HPDE6-E6E7 (cell line): ENCODE measurements at regions not wholly inside any gene's neighbourhood (a gene's known extent, or its start where the extent isn't known, plus 50 kb on each side); places are given as distances from the start of the nearest gene placed in this dataset.
"Not testable (repeated sequence)": the region's sequence is repeated elsewhere in the genome, so short reads cannot be mapped to it uniquely, and the experiment has no call there.

Experiments used
- DNase-seq: peaks from one replicate; pipeline ENCODE4 v3.0.0; 2011; ENCODE audit warnings: missing footprints; ENCODE audit errors: extremely low spot score

GRCh38 chr6:164396071-164397047, 913.0 kb downstream of the C6orf118 start:
- no peak for DNase-seq

- DNase-seq: no peak
Observed at GRCh38 chr6:164379795-164380194, 929.6 kb downstream of the C6orf118 start.

DNA sequence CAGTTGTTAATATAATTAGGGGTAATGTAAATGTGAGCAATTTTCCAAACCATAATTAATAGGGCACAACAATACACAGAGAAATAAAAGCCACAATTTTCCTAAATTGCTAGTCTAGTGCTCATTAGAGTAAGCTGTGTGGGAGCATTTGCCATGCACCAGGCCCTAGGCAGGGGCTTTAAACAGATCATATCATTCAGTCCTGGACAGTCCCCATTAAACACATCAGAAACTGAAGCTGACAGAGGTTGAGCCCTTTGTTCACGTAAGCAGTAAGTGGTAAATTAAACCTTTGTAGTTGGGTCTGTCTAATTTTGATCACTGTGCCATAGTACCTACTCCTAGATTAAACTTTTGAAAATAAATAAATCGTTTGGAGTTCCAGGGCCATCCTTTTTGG, 931.1 kb downstream of the C6orf118 start:
- no peak for DNase-seq

DNA sequence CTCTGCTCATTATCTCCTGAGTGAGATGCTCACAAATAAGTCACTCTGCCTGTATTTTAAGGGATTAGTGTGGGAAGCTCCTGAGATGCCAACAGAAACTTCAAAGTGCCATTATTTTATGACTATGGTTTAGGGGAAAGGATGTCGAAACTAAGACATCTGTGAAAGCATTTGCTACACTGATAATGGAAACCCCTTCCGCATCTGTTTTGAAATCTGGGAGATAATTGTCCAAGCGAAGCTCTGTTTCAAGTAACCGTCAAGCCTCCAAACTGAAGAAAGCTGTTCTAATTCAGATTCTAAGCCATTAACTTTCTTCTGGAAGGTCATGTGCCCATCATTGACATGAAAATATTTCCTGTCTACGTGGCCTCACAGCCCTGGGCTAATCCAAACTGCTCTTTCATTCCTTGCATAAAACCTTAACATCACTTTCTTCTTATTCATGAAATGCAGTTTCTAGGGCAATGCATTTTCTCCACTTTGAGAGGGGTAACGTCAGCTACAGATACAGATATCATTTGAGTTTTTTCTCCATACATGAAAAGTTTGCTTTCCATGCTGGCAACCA, 932.0 kb downstream of the C6orf118 start:
- DNase-seq: no peak

GRCh38 chr6:164370773-164371172, 938.6 kb downstream of the C6orf118 start:
- no peak for DNase-seq

GRCh38 chr6:164359441-164359840, 944.9 kb downstream of the QKI start:
- DNase-seq: no peak

DNA sequence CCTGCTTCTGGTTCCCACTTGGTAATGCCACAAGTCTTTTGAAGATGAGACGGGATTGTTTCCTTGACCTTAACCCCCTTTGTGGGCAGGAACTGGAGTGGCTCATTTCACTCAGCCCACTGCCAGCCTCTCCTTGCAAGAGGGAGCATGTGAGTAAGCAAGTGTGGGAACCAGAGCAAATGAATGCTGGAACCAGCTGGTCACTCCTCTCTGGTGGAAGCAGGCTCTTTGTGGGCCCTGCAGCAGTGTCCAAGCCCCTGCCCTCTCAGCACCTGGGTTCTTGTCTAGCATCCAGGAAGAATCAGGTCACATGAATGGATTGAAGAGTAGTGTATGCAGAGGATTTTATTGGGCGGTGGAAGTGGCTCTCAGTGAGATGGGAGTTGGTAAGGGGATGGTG, 944.5 kb downstream of the QKI start:
- no peak for DNase-seq

- DNase-seq: no peak
Observed at GRCh38 chr6:164356814-164357213, 942.3 kb downstream of the QKI start.

GRCh38 chr6:164347455-164347854, 932.9 kb downstream of the QKI start:
- no peak for DNase-seq

DNA sequence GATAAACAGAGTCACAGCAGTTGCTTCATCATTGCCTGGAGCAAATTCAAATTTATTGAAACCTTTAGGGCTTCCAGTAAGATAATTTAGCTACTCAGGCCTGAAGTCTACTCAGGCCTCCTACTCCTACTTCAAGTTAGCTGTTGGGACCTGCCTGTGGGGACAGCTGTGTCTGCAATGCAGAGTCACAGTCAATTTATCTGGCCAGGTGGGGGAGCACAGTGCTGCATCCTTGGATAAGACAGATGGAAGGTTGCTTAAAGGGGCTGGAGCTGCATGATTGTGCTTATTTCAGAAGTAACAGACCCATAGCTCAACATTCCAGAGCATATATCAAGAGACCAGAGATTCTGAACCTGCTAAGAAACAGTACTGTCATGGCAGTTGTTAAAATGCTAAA, 932.1 kb downstream of the QKI start:
- no peak for DNase-seq

DNA sequence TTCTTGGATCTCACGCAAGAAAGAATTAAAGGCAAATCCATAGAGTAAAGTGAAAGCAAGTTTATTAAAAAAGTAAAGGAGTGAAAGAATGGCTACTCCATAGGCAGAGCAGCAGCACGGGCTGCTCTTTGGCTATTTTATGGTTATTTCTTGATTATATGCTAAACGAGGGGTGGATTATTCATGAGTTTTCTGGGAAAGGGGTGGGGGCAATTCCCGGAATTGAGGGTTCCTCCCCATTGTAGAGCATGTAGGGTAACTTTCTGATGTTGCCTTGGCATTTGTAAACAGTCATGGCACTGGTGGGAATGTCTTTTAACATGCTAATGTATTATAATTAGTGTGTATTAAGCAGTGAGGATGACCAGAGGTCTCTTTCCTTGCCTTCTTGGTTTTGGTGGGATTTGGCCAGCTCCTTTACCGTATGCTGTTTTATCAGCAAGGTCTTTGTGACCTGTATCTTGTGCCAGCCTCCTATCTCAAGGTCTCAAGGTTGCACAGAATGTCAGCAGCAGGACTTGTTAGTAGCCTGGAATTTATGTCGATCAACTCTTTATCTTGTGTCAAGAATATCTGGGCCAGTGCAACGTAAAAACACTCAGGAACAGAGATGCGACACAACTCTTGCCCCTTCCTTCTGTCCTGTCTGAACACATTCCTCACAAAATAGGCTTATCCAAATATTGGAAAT, 931.4 kb downstream of the QKI start:
- no peak for DNase-seq

- DNase-seq: no peak
Observed at GRCh38 chr6:164345327-164345726, 930.8 kb downstream of the QKI start.

DNA sequence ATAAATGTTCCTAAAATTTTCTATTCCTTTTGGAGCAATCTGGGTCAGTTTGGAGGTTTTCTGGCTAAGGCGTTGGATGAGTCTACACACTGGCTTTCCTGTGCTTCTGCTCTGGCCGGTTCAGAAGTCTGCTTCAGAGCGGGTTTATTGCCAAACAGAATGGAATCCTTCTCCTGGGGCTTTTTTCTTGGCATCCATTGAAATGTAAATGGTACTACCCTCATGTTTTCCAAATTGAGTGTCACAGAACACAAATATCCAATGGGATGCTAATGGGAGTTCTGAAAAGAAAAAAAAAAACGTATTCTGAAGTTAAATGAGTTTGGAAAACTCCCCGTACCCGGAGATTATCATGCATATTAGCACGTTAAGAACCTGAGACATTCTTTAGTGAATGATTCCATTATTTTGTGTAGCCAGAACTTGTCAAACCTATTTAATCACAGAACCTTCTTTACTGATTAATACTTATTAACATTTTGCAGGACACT, 930.3 kb downstream of the QKI start:
- no peak for DNase-seq

DNA sequence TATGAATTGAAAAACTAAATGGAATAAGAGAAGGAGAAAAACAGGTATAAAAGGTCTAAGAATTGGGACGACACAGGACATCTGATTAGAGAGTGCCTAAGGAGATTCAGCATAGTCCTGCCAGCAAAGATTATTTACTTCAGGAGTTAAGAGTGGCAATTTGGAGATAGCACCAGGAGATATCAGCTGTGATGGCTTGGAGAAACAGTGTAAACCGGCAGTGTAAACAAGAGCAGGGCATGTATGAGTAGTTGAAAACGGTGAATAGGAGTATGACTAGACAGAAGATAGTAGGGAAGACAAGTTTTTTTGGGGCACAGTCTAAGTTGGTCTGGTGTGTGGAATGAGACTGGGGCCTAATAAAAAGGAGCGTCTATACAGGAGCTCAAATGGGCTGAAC, 924.9 kb downstream of the QKI start:
- not testable (repeated sequence) for DNase-seq

- DNase-seq: no peak
Observed at GRCh38 chr6:164337925-164338397, 923.4 kb downstream of the QKI start.

- DNase-seq: no peak
Observed at GRCh38 chr6:164337024-164337924, 922.8 kb downstream of the QKI start.

DNA sequence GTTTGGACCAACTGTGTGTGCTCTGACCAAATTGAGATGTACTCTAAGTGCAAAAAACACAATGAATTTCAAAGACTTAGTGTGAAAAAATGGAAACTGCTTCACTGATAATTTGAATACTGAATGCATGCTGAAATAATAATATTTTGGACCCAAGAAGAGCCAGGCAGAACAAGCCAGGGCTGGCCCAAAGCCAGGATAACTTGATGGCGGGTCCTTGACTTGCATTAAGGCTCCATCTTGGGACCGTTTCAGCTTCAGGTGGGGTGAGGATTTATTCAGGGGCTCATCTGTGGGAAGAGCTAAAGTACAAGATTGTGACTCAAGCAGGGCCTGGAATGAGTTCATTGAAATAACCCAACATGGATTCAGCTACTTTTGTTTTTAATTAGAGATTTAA, 921.9 kb downstream of the QKI start:
- DNase-seq: no peak

GRCh38 chr6:164331026-164331425, 916.5 kb downstream of the QKI start:
- no peak for DNase-seq

GRCh38 chr6:164325168-164325567, 910.6 kb downstream of the QKI start:
- no peak for DNase-seq

DNA sequence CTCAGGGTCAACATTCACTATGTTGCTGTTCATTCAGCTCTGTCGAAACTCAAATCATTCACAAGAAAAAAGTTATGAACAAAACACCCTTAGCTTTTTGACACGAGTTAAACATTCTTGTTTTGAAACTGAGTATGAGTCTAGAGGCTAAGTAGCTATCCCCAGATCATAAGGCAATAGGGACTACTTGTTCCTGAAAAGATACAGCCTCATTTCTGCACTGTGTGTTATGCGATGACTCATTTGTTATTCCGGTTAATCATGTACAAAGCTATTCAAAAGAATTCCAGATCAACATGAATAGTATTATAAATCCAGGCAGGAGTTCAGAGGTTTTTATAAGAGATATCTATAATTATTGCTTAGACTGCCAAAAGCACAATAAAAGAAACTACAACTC, 908.0 kb downstream of the QKI start:
- DNase-seq: no peak

DNA sequence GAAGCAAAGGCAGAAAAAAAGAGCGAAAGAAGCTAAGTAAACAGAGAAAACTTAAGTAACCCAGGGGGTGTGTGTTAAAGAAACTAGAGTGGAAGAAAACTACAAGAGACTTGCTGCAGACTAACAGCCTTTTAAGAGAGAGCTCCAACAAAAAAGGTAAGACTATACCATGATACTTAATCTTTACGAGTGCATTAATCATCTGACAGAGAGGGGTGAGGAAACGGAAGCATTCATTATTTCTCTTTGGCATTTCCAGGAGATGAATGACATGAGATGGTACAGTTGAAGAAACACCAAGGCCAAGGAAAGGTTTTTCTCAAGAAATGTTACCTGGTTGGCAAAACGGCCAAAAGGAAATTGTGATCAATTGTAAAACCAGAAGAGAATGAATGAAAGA, 906.8 kb downstream of the QKI start:
- DNase-seq: no peak
